Tibial nerve (tissue), 4 donors: ENCODE measurements at regions not wholly inside any gene's neighbourhood (a gene's known extent, or its start where the extent isn't known, plus 50 kb on each side); places are given as distances from the start of the nearest gene placed in this dataset.

Experiments used
- EP300 ChIP-seq, 2 donors: sonication (generic); formaldehyde crosslinking; IDR thresholded peaks; one replicate each; pipeline ENCODE4 v1.6.1; 2017; ENCODE audit warnings: antibody characterized with exemption in 2 of 2, mild to moderate bottlenecking in 1 of 2
- POLR2A ChIP-seq, 2 donors: fragments of 450-650 bp; IDR thresholded peaks; one replicate each; pipeline ENCODE4 v1.6.1; 2017; ENCODE audit warnings: antibody characterized with exemption in 2 of 2, mild to moderate bottlenecking in 2 of 2, moderate library complexity in 2 of 2
- TF ChIP-seq, protein P1 (sequence below), 5 experiments: fragments of 200-600 bp in 3 of 5; fragments of 450-650 bp in 2 of 5; sonication (generic) in 3 of 5; IDR thresholded peaks; one replicate each; pipeline ENCODE4 v1.5.1; 2016 to 2019; ENCODE audit warnings: antibody characterized with exemption in 5 of 5, mild to moderate bottlenecking in 3 of 5, moderate library complexity in 2 of 5

DNA sequence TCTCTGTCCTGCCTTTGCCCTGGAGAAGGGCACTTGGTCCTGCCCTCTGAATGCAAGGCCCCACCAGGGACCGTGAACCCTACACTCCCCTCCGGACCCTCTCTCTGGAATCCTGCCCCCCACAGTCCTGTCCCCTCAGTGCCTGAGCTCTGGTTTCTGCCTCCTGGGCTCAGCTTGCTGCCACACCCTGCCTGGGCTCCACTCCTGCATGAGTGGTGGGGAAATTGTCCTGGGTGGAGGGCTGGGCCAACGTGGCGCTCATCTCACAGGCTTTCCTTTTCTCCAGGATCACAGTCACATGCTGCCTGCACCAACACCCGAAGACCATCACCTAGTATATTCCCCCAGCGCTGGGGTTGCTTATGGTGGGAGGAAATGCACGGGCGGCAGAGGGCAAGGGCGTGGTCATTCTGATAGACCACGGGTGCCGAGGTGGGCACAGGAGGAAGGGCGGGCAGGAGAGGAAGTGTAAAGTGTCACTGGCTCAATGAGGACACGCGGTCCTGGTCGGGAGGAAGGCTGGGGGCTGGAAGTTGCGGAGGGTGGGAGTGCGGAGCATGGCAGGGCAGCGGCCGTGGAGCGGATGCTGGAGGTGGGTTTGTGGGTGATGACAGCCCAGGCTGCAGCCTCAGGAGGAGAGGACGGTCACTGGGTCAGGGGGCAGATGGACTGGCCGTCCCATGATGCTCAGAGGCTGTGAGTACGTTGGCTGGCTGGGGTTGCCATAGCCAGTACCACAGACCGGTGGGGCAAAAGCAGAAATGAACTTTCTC, 99.5 kb downstream of the KIF26A start:
- TF ChIP-seq, protein P1, sequence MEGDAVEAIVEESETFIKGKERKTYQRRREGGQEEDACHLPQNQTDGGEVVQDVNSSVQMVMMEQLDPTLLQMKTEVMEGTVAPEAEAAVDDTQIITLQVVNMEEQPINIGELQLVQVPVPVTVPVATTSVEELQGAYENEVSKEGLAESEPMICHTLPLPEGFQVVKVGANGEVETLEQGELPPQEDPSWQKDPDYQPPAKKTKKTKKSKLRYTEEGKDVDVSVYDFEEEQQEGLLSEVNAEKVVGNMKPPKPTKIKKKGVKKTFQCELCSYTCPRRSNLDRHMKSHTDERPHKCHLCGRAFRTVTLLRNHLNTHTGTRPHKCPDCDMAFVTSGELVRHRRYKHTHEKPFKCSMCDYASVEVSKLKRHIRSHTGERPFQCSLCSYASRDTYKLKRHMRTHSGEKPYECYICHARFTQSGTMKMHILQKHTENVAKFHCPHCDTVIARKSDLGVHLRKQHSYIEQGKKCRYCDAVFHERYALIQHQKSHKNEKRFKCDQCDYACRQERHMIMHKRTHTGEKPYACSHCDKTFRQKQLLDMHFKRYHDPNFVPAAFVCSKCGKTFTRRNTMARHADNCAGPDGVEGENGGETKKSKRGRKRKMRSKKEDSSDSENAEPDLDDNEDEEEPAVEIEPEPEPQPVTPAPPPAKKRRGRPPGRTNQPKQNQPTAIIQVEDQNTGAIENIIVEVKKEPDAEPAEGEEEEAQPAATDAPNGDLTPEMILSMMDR (IDR thresholded peaks at IDR 0.05): no peak
- TF ChIP-seq POLR2A (IDR thresholded peaks at IDR 0.05) (no peak), EP300 (IDR thresholded peaks at IDR 0.05) (no peak)
